Ectodermal cell (in vitro differentiated cells): ENCODE measurements at regions not wholly inside any gene's neighbourhood (a gene's known extent, or its start where the extent isn't known, plus 50 kb on each side); places are given as distances from the start of the nearest gene placed in this dataset.

Experiments used
- H3K27ac ChIP-seq: 2 replicates; pipeline ENCODE4 v1.7.0; 2013; ENCODE audit warnings: mild to moderate bottlenecking, low read depth, low read length; ENCODE audit not compliant: insufficient read depth, poor library complexity, severe bottlenecking
- H3K27me3 ChIP-seq: 2 replicates; pipeline ENCODE4 v1.7.0; 2013; ENCODE audit warnings: mild to moderate bottlenecking, low read length; ENCODE audit not compliant: insufficient read depth, control insufficient read depth, poor library complexity, severe bottlenecking
- H3K36me3 ChIP-seq: one replicate; pipeline ENCODE4 v1.7.0; 2013; ENCODE audit warnings: low read length; ENCODE audit not compliant: control insufficient read depth, insufficient read depth
- H3K4me1 ChIP-seq: one replicate; pipeline ENCODE4 v1.7.0; 2013; ENCODE audit warnings: low read length; ENCODE audit not compliant: control insufficient read depth, insufficient read depth
- H3K4me3 ChIP-seq: 2 replicates; pipeline ENCODE4 v1.7.0; 2013; ENCODE audit warnings: low read depth, low read length, control low read depth; ENCODE audit not compliant: insufficient read depth
- H3K9me3 ChIP-seq: 2 replicates; pipeline ENCODE4 v1.7.0; 2013; ENCODE audit warnings: mild to moderate bottlenecking, low read length, moderate library complexity; ENCODE audit not compliant: control insufficient read depth
- WGBS, 2 experiments: methylation state at CpG; one replicate each; pipeline ENCODE4 v1.1.7; 2013; ENCODE audit warnings: missing lambda C conversion rate in 2 of 2; 5-methylcytosine and 5-hydroxymethylcytosine counted together

GRCh38 chr13:50730496-50731351, 112.8 kb downstream of the DLEU7 start:
- no peak overlapping the region for H3K27ac ChIP-seq
- 94 to 98% methylated on average over 4 of the region's 4 CpGs for WGBS, 2 experiments

GRCh38 chr13:50731400-50731799, 112.1 kb downstream of the DLEU7 start:
- H3K4me3 ChIP-seq: no peak overlapping the region
- H3K36me3 ChIP-seq: no peaks in the 10 kb centered on the region
- H3K27me3 ChIP-seq: no peaks in the 10 kb centered on the region
- H3K4me1 ChIP-seq: no peaks in the 10 kb centered on the region
- no peak overlapping the region for H3K27ac ChIP-seq
- H3K9me3 ChIP-seq: peaks cover 3% of the 10 kb centered on the region

More at GRCh38 chr13:50730496-50731351, 112.8 kb downstream of the DLEU7 start:
- no peak overlapping the region for H3K4me3 ChIP-seq
- no peaks in the 10 kb centered on the region for H3K27me3 ChIP-seq
- H3K4me1 ChIP-seq: no peaks in the 10 kb centered on the region
- H3K36me3 ChIP-seq: no peaks in the 10 kb centered on the region
- peaks cover 3% of the 10 kb centered on the region for H3K9me3 ChIP-seq

- H3K4me1 ChIP-seq: no peaks in the 10 kb centered on the region
- peaks cover 3% of the 10 kb centered on the region for H3K9me3 ChIP-seq
- no peak overlapping the region for H3K27ac ChIP-seq
- H3K4me3 ChIP-seq: no peak overlapping the region
- H3K36me3 ChIP-seq: no peaks in the 10 kb centered on the region
- no peaks in the 10 kb centered on the region for H3K27me3 ChIP-seq
- 81 to 83% methylated on average over 3 of the region's 3 CpGs for WGBS, 2 experiments
Measured at GRCh38 chr13:50732712-50733111, 110.8 kb downstream of the DLEU7 start.

DNA sequence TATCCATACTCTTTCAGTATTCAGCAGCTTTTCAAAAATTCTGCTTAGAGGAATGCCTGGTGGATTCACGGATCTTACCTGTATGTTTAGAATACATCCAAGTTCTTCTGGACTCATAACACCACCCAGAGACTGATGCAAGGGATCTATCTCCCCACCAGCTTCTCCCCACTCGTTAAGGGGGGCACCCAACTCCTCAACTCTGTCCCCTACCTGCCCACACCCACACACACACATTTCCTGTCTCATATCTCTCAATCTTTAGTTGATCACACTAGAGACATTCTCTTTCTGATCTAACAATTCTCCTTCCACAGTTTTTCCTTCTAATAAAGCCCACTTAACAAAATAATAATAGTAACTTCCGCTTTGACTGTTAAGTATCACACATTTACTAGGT, 110.1 kb downstream of the DLEU7 start:
- H3K27ac ChIP-seq: no peak overlapping the region
- no peaks in the 10 kb centered on the region for H3K4me1 ChIP-seq
- H3K9me3 ChIP-seq: peaks cover 3% of the 10 kb centered on the region
- no peaks in the 10 kb centered on the region for H3K27me3 ChIP-seq
- no peaks in the 10 kb centered on the region for H3K36me3 ChIP-seq
- H3K4me3 ChIP-seq: no peak overlapping the region
- WGBS, 2 experiments: 88 to 90% methylated on average over 3 of the region's 3 CpGs

DNA sequence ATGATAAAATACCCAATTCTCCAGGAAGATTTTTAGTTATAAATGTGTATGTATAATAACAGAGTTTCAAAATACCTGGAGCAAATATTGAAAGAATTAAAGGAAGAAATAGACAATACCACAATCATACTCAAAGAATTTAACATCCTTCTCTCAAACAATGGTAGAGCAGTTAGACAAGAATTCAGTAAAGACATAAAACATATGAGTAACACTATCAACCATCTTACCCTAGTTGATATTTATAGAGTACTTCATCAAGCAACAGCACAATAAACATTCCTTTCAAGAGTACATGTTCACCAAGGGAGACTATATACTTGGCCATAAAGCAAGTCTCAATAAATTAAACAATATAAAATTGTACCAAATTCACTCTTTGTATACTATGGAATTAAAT, 108.4 kb downstream of the DLEU7 start:
- Histone ChIP-seq H3K9me3 (no peaks in the 10 kb centered on the region), H3K36me3 (no peaks in the 10 kb centered on the region), H3K4me3 (no peak overlapping the region), H3K27me3 (no peaks in the 10 kb centered on the region), H3K27ac (no peak overlapping the region), H3K4me1 (no peaks in the 10 kb centered on the region)

DNA sequence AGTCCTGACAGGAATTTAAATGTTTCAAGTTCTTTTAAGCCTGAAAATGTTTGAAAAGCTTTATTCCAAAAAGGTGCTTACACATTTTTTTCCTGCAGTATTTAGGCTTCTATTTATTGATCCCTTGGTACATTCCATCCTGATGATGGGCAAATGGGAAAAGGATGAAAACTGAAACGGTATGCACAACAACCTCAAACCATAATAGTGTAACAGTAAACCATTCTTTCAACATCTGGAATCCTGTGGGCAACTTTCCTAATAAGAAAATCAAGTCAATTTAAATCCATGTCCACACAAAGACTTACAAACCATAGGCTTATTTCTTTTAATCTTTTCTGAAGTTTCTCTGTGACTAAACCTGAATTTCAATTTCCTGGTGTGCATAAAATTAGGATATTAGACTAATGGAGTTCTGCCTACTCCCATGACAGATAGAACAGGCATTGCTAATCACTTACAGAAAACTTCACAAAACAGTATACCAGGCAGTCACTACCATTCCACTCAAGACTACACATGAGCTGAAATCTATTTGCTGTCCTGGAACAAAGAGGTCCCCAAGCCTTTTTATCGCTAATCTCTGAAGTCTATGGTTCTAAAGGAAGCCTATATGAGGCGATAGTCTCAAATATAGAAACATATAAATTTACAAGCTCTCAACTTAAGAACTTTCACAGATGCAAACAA, 103.3 kb downstream of the DLEU7 start:
- WGBS, 2 experiments: 79 to 81% methylated on average over 3 of the region's 3 CpGs

GRCh38 chr13:50742353-50742752, 101.1 kb downstream of the DLEU7 start:
- no peaks in the 10 kb centered on the region for H3K9me3 ChIP-seq
- WGBS, 2 experiments: 94 to 97% methylated on average over 2 of the region's 2 CpGs
- no peaks in the 10 kb centered on the region for H3K36me3 ChIP-seq
- no peaks in the 10 kb centered on the region for H3K4me1 ChIP-seq
- no peak overlapping the region for H3K27ac ChIP-seq
- no peaks in the 10 kb centered on the region for H3K27me3 ChIP-seq
- H3K4me3 ChIP-seq: no peak overlapping the region

More for the DNA sequence above, 103.3 kb downstream of the DLEU7 start:
- Histone ChIP-seq H3K27me3 (no peaks in the 10 kb centered on the region), H3K36me3 (no peaks in the 10 kb centered on the region), H3K27ac (no peak overlapping the region), H3K4me1 (no peaks in the 10 kb centered on the region), H3K4me3 (no peak overlapping the region), H3K9me3 (no peaks in the 10 kb centered on the region)

- Histone ChIP-seq H3K36me3 (no peaks in the 10 kb centered on the region), H3K4me1 (no peaks in the 10 kb centered on the region), H3K9me3 (no peaks in the 10 kb centered on the region), H3K27me3 (no peaks in the 10 kb centered on the region), H3K4me3 (no peak overlapping the region), H3K27ac (no peak overlapping the region)
Measured at GRCh38 chr13:50742968-50743367, 100.5 kb downstream of the DLEU7 start.

DNA sequence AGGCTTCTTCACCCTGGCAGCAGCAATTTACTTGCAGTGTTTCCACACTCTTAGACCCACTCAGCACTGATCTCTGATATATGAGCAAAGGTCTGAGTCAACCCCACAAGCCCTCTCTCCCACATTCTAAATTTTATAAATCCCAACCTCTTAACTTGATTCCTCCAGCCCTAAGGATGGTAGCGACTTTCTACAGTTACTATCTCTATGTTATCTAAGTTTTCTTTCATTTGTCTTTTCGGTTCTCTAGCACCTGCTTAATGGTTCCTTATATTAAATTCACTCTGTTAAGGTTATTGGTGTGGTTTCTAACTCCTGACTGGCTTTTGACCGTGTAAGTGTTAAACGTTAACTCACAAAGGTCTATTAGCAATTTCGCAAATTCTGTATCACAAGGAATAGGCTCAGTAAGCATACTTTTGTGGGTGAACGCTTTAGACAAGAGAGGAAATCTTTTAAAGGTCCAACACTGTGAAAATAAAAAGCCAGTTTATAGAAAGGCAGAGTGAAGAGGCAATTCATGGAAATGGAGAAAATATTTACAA, 99.3 kb downstream of the DLEU7 start:
- no peak overlapping the region for H3K27ac ChIP-seq
- no peaks in the 10 kb centered on the region for H3K9me3 ChIP-seq
- no peak overlapping the region for H3K4me3 ChIP-seq
- H3K36me3 ChIP-seq: no peaks in the 10 kb centered on the region
- H3K4me1 ChIP-seq: no peaks in the 10 kb centered on the region
- WGBS, 2 experiments: 97% methylated on average over 5 to 6 of the region's 6 CpGs
- no peaks in the 10 kb centered on the region for H3K27me3 ChIP-seq

GRCh38 chr13:50745542-50746115, 97.9 kb downstream of the DLEU7 start:
- no peak overlapping the region for H3K4me3 ChIP-seq
- H3K4me1 ChIP-seq: no peaks in the 10 kb centered on the region
- WGBS, 2 experiments: 89 to 94% methylated on average over 4 of the region's 4 CpGs
- no peaks in the 10 kb centered on the region for H3K36me3 ChIP-seq
- no peaks in the 10 kb centered on the region for H3K27me3 ChIP-seq
- no peaks in the 10 kb centered on the region for H3K9me3 ChIP-seq
- no peak overlapping the region for H3K27ac ChIP-seq
